ENCODE measurements at regions not wholly inside any gene's neighbourhood (a gene's known extent, or its start where the extent isn't known, plus 50 kb on each side); places are given as distances from the start of the nearest gene placed in this dataset.

DNA sequence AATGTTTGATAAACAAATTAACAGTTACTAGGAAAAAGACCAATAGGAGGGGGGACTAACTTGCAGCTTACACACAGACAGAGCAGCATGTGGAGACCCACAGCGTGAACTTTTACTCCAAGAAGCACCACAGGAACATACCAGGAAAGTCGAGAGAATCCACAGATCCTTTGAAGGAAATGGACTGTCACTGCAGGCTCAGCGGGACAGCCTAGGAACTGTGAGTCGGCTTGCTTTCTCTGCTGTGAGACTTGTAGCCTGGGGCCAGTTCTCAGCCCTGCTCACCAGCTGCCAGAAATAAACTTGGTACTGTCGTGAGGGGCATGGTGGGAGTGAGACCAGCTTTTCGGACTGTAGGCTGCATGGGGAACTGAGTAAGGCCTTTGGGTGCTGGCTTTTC is 1211.5 kb downstream of the PCDH17 start:
- Histone ChIP-seq H3F3A (ENCODE audit: insufficient read depth, low read length, poor library complexity, severe bottlenecking) (no peaks in the 10 kb centered on the region), H4K20me1 (ENCODE audit: insufficient read depth) (no peaks in the 10 kb centered on the region), H3K9me2 (ENCODE audit: insufficient read depth, low read length) (no peaks in the 10 kb centered on the region), H3K27ac (ENCODE audit: low read length) (no peak overlapping the region), H3K36me3 (ENCODE audit: insufficient read depth, low read length) (no peaks in the 10 kb centered on the region), H3K27me3 (ENCODE audit: insufficient read depth, low read depth, low read length) (no peaks in the 10 kb centered on the region), H3K9ac (ENCODE audit: low read length) (no peak overlapping the region), H3K4me2 (ENCODE audit: low read length) (no peak overlapping the region), H3K4me3 (ENCODE audit: low read length) (no peak overlapping the region), H3K9me3 (ENCODE audit: low read length) (no peaks in the 10 kb centered on the region), H3K79me2 (replicated peaks; ENCODE audit: insufficient read depth, low read length) (no peaks in the 10 kb centered on the region), H2AFZ (ENCODE audit: low read depth, low read length) (no peak overlapping the region)
- TF ChIP-seq, protein P1, sequence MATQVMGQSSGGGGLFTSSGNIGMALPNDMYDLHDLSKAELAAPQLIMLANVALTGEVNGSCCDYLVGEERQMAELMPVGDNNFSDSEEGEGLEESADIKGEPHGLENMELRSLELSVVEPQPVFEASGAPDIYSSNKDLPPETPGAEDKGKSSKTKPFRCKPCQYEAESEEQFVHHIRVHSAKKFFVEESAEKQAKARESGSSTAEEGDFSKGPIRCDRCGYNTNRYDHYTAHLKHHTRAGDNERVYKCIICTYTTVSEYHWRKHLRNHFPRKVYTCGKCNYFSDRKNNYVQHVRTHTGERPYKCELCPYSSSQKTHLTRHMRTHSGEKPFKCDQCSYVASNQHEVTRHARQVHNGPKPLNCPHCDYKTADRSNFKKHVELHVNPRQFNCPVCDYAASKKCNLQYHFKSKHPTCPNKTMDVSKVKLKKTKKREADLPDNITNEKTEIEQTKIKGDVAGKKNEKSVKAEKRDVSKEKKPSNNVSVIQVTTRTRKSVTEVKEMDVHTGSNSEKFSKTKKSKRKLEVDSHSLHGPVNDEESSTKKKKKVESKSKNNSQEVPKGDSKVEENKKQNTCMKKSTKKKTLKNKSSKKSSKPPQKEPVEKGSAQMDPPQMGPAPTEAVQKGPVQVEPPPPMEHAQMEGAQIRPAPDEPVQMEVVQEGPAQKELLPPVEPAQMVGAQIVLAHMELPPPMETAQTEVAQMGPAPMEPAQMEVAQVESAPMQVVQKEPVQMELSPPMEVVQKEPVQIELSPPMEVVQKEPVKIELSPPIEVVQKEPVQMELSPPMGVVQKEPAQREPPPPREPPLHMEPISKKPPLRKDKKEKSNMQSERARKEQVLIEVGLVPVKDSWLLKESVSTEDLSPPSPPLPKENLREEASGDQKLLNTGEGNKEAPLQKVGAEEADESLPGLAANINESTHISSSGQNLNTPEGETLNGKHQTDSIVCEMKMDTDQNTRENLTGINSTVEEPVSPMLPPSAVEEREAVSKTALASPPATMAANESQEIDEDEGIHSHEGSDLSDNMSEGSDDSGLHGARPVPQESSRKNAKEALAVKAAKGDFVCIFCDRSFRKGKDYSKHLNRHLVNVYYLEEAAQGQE (IDR thresholded peaks at IDR 0.05; ENCODE audit: borderline replicate concordance) = no peak
- TF ChIP-seq TAF1 (IDR thresholded peaks at IDR 0.05; ENCODE audit: low read depth) (no peak), EP300 (conservative IDR thresholded peaks at IDR 0.05; ENCODE audit: poor library complexity, severe bottlenecking) (no peak), EZH2 (IDR thresholded peaks at IDR 0.05; ENCODE audit: borderline replicate concordance, insufficient read depth, low read length, poor library complexity, severe bottlenecking) (no peak), SMC3 (conservative IDR thresholded peaks at IDR 0.05; ENCODE audit: poor library complexity) (no peak), POLR2AphosphoS5 (IDR thresholded peaks at IDR 0.05) (no peak), RAD21 (conservative IDR thresholded peaks at IDR 0.05) (no peak), MXI1 (conservative IDR thresholded peaks at IDR 0.05; ENCODE audit: poor library complexity, severe bottlenecking) (no peak)
- TF ChIP-seq, protein P2, sequence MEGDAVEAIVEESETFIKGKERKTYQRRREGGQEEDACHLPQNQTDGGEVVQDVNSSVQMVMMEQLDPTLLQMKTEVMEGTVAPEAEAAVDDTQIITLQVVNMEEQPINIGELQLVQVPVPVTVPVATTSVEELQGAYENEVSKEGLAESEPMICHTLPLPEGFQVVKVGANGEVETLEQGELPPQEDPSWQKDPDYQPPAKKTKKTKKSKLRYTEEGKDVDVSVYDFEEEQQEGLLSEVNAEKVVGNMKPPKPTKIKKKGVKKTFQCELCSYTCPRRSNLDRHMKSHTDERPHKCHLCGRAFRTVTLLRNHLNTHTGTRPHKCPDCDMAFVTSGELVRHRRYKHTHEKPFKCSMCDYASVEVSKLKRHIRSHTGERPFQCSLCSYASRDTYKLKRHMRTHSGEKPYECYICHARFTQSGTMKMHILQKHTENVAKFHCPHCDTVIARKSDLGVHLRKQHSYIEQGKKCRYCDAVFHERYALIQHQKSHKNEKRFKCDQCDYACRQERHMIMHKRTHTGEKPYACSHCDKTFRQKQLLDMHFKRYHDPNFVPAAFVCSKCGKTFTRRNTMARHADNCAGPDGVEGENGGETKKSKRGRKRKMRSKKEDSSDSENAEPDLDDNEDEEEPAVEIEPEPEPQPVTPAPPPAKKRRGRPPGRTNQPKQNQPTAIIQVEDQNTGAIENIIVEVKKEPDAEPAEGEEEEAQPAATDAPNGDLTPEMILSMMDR (IDR thresholded peaks at IDR 0.05; ENCODE audit: poor library complexity, severe bottlenecking) = no peak

GRCh38 chr13:58843567-58843966 is 1212.0 kb downstream of the PCDH17 start:
- Histone ChIP-seq H2AFZ (ENCODE audit: low read depth, low read length) (no peak overlapping the region), H3K79me2 (replicated peaks; ENCODE audit: insufficient read depth, low read length) (no peaks in the 10 kb centered on the region), H4K20me1 (ENCODE audit: insufficient read depth) (no peaks in the 10 kb centered on the region), H3K27me3 (ENCODE audit: insufficient read depth, low read depth, low read length) (no peaks in the 10 kb centered on the region), H3K9me3 (ENCODE audit: low read length) (no peaks in the 10 kb centered on the region), H3K4me2 (ENCODE audit: low read length) (no peak overlapping the region), H3K9me2 (ENCODE audit: insufficient read depth, low read length) (no peaks in the 10 kb centered on the region), H3K27ac (ENCODE audit: low read length) (no peak overlapping the region), H3F3A (ENCODE audit: insufficient read depth, low read length, poor library complexity, severe bottlenecking) (no peaks in the 10 kb centered on the region), H3K4me3 (ENCODE audit: low read length) (no peak overlapping the region), H3K36me3 (ENCODE audit: insufficient read depth, low read length) (no peaks in the 10 kb centered on the region), H3K9ac (ENCODE audit: low read length) (no peak overlapping the region)
- no peak for TF ChIP-seq TAF1 (IDR thresholded peaks at IDR 0.05; ENCODE audit: low read depth)
- TF ChIP-seq, protein P1 (IDR thresholded peaks at IDR 0.05; ENCODE audit: borderline replicate concordance) = no peak
- no peak for TF ChIP-seq POLR2AphosphoS5 (IDR thresholded peaks at IDR 0.05)
- no peak for TF ChIP-seq RAD21 (conservative IDR thresholded peaks at IDR 0.05)
- TF ChIP-seq, protein P2 (IDR thresholded peaks at IDR 0.05; ENCODE audit: poor library complexity, severe bottlenecking) = no peak
- no peak for TF ChIP-seq SMC3 (conservative IDR thresholded peaks at IDR 0.05; ENCODE audit: poor library complexity)
- no peak for TF ChIP-seq EZH2 (IDR thresholded peaks at IDR 0.05; ENCODE audit: borderline replicate concordance, insufficient read depth, low read length, poor library complexity, severe bottlenecking)
- TF ChIP-seq MXI1 (conservative IDR thresholded peaks at IDR 0.05; ENCODE audit: poor library complexity, severe bottlenecking) = no peak
- no peak for TF ChIP-seq EP300 (conservative IDR thresholded peaks at IDR 0.05; ENCODE audit: poor library complexity, severe bottlenecking)
